ENCODE measurements at regions not wholly inside any gene's neighbourhood (a gene's known extent, or its start where the extent isn't known, plus 50 kb on each side); places are given as distances from the start of the nearest gene placed in this dataset.

DNA sequence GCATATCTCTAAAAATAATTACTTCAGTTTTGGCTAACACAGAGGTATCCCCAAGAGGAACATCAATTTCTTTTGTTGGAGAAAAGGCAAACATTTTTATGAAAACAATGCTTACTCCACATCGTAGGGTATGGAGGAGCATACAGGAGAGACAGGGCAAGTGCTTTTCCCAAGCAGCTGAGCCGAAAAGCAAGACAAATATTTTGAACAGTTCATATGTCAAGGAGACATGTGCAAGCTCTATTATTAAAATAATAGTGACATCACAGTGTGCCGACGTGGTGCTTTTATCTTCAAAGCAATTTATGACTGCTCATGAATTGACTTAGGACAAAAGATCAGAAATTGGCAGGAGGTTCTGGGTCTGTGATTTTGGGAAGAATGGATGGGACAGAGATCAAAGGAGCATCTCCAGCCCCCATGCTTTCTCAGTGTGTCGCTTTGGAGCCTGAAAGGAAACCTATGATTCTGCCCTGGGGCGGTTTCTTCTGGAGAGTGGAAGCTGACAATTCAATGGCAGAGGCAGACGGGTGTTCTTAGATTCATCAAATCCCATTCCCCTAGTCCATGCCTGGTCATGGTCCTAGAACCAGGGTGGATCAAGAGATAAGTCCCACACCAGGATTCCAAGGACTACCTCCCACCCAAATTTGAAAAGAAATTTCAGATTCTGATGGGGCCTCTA is 97.1 kb downstream of the JCAD start:
- ATAC-seq = no peak
- no peaks in the 10 kb centered on the region for H3K36me3 ChIP-seq
- TF ChIP-seq, protein P1, sequence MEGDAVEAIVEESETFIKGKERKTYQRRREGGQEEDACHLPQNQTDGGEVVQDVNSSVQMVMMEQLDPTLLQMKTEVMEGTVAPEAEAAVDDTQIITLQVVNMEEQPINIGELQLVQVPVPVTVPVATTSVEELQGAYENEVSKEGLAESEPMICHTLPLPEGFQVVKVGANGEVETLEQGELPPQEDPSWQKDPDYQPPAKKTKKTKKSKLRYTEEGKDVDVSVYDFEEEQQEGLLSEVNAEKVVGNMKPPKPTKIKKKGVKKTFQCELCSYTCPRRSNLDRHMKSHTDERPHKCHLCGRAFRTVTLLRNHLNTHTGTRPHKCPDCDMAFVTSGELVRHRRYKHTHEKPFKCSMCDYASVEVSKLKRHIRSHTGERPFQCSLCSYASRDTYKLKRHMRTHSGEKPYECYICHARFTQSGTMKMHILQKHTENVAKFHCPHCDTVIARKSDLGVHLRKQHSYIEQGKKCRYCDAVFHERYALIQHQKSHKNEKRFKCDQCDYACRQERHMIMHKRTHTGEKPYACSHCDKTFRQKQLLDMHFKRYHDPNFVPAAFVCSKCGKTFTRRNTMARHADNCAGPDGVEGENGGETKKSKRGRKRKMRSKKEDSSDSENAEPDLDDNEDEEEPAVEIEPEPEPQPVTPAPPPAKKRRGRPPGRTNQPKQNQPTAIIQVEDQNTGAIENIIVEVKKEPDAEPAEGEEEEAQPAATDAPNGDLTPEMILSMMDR (IDR thresholded peaks at IDR 0.05) = no peak
- no peak for DNase-seq
- H3K4me1 ChIP-seq = peaks cover 0 to 3% of the 10 kb centered on the region in 2 donors
- no peaks in the 10 kb centered on the region for H3K9me3 ChIP-seq
- intact Hi-C loops (cut with DNase I) = no loop called here
- H3K4me3 ChIP-seq = no peak overlapping the region
- no peak overlapping the region for H3K27ac ChIP-seq
- H3K27me3 ChIP-seq = no peaks in the 10 kb centered on the region

DNA sequence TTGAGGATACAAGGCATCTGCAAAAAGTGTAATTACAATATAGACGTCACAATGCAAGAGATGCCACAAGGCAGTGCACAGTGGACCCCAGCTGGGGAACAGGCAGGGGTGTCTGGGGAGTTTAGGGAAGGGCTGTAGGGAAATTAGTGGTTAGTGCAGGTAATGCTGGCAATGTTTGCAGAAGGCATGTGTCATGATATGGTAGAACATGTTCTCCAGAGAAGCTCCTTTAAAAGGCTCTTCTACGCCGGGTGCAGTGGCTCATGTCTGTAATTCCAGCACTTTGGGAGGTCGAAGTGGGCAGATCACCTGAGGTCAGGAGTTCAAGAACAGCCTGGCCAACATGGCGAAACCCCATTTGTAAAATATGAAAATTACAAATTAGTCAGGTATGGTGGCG is 98.0 kb downstream of the JCAD start:
- ATAC-seq (no peak), DNase-seq (no peak)
- Histone ChIP-seq H3K9me3 (no peaks in the 10 kb centered on the region), H3K36me3 (no peaks in the 10 kb centered on the region), H3K27me3 (no peaks in the 10 kb centered on the region), H3K27ac (no peak overlapping the region), H3K4me3 (no peak overlapping the region), H3K4me1 (peaks cover 0 to 3% of the 10 kb centered on the region in 2 donors)
- TF ChIP-seq, protein P1 (IDR thresholded peaks at IDR 0.05) = no peak
- intact Hi-C loops (cut with DNase I) = no loop called here

DNA sequence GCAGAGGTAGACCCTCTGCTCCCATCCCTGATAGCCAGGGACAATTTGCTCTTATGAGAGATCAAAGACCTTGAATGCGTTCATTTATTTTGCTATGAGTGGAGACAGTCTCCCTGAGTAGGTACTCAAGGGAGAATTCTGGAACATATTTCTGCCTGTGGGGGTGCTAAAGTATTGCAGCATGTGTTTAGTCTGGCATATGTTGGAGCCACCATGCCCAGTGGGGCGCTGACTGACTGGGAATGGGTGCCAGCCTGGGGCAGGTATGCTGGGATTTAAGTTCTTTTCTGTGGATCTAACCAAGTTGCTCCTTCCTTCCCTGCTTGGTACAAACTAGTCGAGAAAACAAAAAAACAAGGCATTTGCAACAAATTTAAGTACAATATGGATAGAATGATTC is 99.1 kb downstream of the JCAD start:
- no peak for ATAC-seq
- no peak for DNase-seq
- no peaks in the 10 kb centered on the region for H3K27me3 ChIP-seq
- H3K36me3 ChIP-seq = no peaks in the 10 kb centered on the region
- TF ChIP-seq, protein P1 (IDR thresholded peaks at IDR 0.05) = no peak
- intact Hi-C loops (cut with DNase I) = no loop called here
- H3K4me1 ChIP-seq = peaks cover 0 to 3% of the 10 kb centered on the region in 2 donors
- no peaks in the 10 kb centered on the region for H3K9me3 ChIP-seq
- H3K27ac ChIP-seq = no peak overlapping the region
- no peak overlapping the region for H3K4me3 ChIP-seq

GRCh38 chr10:29959586-29959985 is 99.8 kb downstream of the JCAD start:
- H3K4me1 ChIP-seq = peaks cover 0 to 3% of the 10 kb centered on the region in 2 donors
- H3K9me3 ChIP-seq = no peaks in the 10 kb centered on the region
- H3K27ac ChIP-seq = no peak overlapping the region
- TF ChIP-seq, protein P1 (IDR thresholded peaks at IDR 0.05) = no peak
- no peak overlapping the region for H3K4me3 ChIP-seq
- ATAC-seq (no peak), DNase-seq (no peak)
- H3K27me3 ChIP-seq = no peaks in the 10 kb centered on the region
- no peaks in the 10 kb centered on the region for H3K36me3 ChIP-seq
- intact Hi-C loops (cut with DNase I) = no loop called here

GRCh38 chr10:29958440-29958839 is 100.9 kb downstream of the JCAD start:
- no peak overlapping the region for H3K27ac ChIP-seq
- no peak overlapping the region for H3K4me3 ChIP-seq
- no peaks in the 10 kb centered on the region for H3K27me3 ChIP-seq
- H3K4me1 ChIP-seq = peaks cover 0 to 3% of the 10 kb centered on the region in 2 donors
- TF ChIP-seq, protein P1 (IDR thresholded peaks at IDR 0.05) = no peak
- intact Hi-C loops (cut with DNase I) = no loop called here
- ATAC-seq = no peak
- H3K9me3 ChIP-seq = no peaks in the 10 kb centered on the region
- DNase-seq = no peak
- no peaks in the 10 kb centered on the region for H3K36me3 ChIP-seq
